Hematopoietic multipotent progenitor cell (in vitro differentiated cells): ENCODE measurements at regions not wholly inside any gene's neighbourhood (a gene's known extent, or its start where the extent isn't known, plus 50 kb on each side); places are given as distances from the start of the nearest gene placed in this dataset.
A peak's percentile ranks its signal among the peaks of the same experiment; 100 is the strongest.
"Not testable (repeated sequence)": the region's sequence is repeated elsewhere in the genome, so short reads cannot be mapped to it uniquely, and the experiment has no call there.

Experiments used
- DNase-seq, 3 donors: peaks; one replicate each; pipeline ENCODE4 v3.0.0-alpha.2; 2011 to 2015; ENCODE audit warnings: low read depth in 2 of 3, low spot score in 2 of 3

GRCh38 chr14:71549421-71550050, 382.7 kb upstream of the RGS6 start:
- no peak for DNase-seq

- no peak for DNase-seq
These were observed 381.9 kb upstream of the RGS6 start for GRCh38 chr14:71550367-71550766.

GRCh38 chr14:71551291-71551950, 380.8 kb upstream of the RGS6 start:
- DNase-seq: no peak

GRCh38 chr14:71552809-71553208, 379.4 kb upstream of the RGS6 start:
- DNase-seq: no peak

GRCh38 chr14:71553779-71554178, 378.4 kb upstream of the RGS6 start:
- DNase-seq: no peak

GRCh38 chr14:71554323-71554722, 377.9 kb upstream of the RGS6 start:
- DNase-seq: no peak

- no peak for DNase-seq
These were observed 377.1 kb upstream of the RGS6 start for GRCh38 chr14:71554959-71555612.

GRCh38 chr14:71555654-71556559, 376.3 kb upstream of the RGS6 start:
- DNase-seq: peak; percentile 15 to 31 (median 29)

- no peak for DNase-seq
These were observed 375.5 kb upstream of the RGS6 start for GRCh38 chr14:71556730-71557129.

GRCh38 chr14:71557351-71557750, 374.9 kb upstream of the RGS6 start:
- no peak for DNase-seq

GRCh38 chr14:71558943-71559342, 373.3 kb upstream of the RGS6 start:
- DNase-seq: not testable (repeated sequence)

- DNase-seq: no peak
These were observed 371.5 kb upstream of the RGS6 start for GRCh38 chr14:71560751-71561150.

- DNase-seq: no peak
These were observed 368.6 kb upstream of the RGS6 start for GRCh38 chr14:71563492-71564153.

GRCh38 chr14:71566276-71566675, 366.0 kb upstream of the RGS6 start:
- peak in 1 of 3 donors; percentile 12 for DNase-seq

- not testable (repeated sequence) for DNase-seq
These were observed 364.6 kb upstream of the RGS6 start for GRCh38 chr14:71567499-71568133.

- DNase-seq: no peak
These were observed 357.3 kb upstream of the RGS6 start for GRCh38 chr14:71574976-71575375.

GRCh38 chr14:71576472-71576871, 355.8 kb upstream of the RGS6 start:
- no peak for DNase-seq

- no peak for DNase-seq
These were observed 352.9 kb upstream of the RGS6 start for GRCh38 chr14:71579331-71579730.

GRCh38 chr14:71582705-71583104, 349.5 kb upstream of the RGS6 start:
- DNase-seq: no peak

GRCh38 chr14:71583194-71583593, 349.0 kb upstream of the RGS6 start:
- no peak for DNase-seq
